Spleen (tissue), 7 donors: ENCODE measurements at regions not wholly inside any gene's neighbourhood (a gene's known extent, or its start where the extent isn't known, plus 50 kb on each side); places are given as distances from the start of the nearest gene placed in this dataset.

Experiments
- CTCF ChIP-seq, 11 experiments: fragments of 200-600 bp in 7 of 11; fragments of 450-650 bp in 4 of 11; sonication (generic) in 4 of 11; IDR thresholded peaks in 8 of 11; conservative IDR thresholded peaks in 3 of 11; 1 replicate in 7 of 11; 2 replicates in 4 of 11; pipeline versions ENCODE4 v1.4.0 to v1.8.0; 2016 to 2021; ENCODE audit warnings: antibody characterized with exemption in 11 of 11, inconsistent platforms in 4 of 11, mild to moderate bottlenecking in 1 of 11
- POLR2AphosphoS5 ChIP-seq, 3 donors: sonication (generic); formaldehyde crosslinking; IDR thresholded peaks; one replicate each; pipeline ENCODE4 v1.5.1; 2017; ENCODE audit warnings: antibody characterized with exemption in 3 of 3
- donor health status: DM: no; HTN: no; CAD: no; lungs with moderate emphysema.
- donor health status: DM: no; HTN: no; CAD: no.
- donor health status: DM: no; HTN: no; CAD: no.

DNA sequence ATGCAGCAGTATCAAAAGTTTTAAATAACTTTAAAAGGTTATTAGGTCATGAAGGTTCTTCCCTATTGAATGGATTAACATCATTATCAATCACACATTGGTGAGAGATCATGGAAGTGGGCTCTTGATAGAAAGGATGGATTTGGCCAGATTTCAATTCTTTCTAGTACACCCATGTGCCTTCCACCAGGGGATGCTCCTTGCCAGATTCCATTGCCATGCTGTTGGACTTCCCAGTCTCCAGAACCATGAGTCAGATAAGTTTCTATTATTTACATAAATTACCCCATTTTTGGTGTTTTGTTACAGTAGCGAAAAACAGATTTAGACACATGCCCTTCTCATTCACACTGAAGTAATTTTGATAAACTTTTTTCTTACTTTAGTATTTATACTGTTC is 1010.6 kb upstream of the C9orf72 start:
- TF ChIP-seq CTCF (IDR thresholded peaks at IDR 0.05 in 8 of 11, conservative IDR thresholded peaks at IDR 0.05 in 3 of 11) (no peak), POLR2AphosphoS5 (IDR thresholded peaks at IDR 0.05) (no peak)
